Right lobe of liver (tissue), 6 donors: ENCODE measurements at regions not wholly inside any gene's neighbourhood (a gene's known extent, or its start where the extent isn't known, plus 50 kb on each side); places are given as distances from the start of the nearest gene placed in this dataset.
"Not testable (repeated sequence)": the region's sequence is repeated elsewhere in the genome, so short reads cannot be mapped to it uniquely, and the experiment has no call there.

Experiments used
- ATAC-seq, 4 donors: fragments of 200-7000 bp; cut with Tn5 transposase; one replicate each; pipeline ENCODE4 v1.9.1; 2020; ENCODE audit warnings: mild to moderate bottlenecking in 4 of 4, moderate library complexity in 4 of 4
- DNase-seq, 3 donors: peaks; one replicate each; pipeline ENCODE4 v3.0.0-alpha.2; 2020
- H3K27ac ChIP-seq, 3 donors: fragments of 200-600 bp; one replicate each; pipeline ENCODE4 v1.8.0; 2022
- H3K27me3 ChIP-seq, 2 donors: fragments of 200-600 bp; one replicate each; pipeline ENCODE4 v1.8.0; 2022
- H3K36me3 ChIP-seq, 4 donors: fragments of 200-600 bp; sonication (generic) in 1 of 4; one replicate each; pipeline versions ENCODE4 v1.5.1 to v1.8.0; 2017 to 2022; ENCODE audit warnings: control low read depth in 1 of 4
- H3K4me1 ChIP-seq, 4 donors: fragments of 200-600 bp; sonication (generic) in 1 of 4; one replicate each; pipeline versions ENCODE4 v1.5.1 to v1.8.0; 2017 to 2022; ENCODE audit warnings: control low read depth in 1 of 4
- H3K4me3 ChIP-seq, 3 donors: fragments of 200-600 bp; one replicate each; pipeline ENCODE4 v1.8.0; 2022
- H3K9me3 ChIP-seq, 4 donors: fragments of 200-600 bp; sonication (generic) in 1 of 4; one replicate each; pipeline versions ENCODE4 v1.5.1 to v1.8.0; 2017 to 2022; ENCODE audit warnings: control low read depth in 1 of 4
- CTCF ChIP-seq, 4 donors: fragments of 200-600 bp in 3 of 4; fragments of 450-650 bp in 1 of 4; IDR thresholded peaks; one replicate each; pipeline versions ENCODE4 v1.5.1 to v1.8.0; 2016 to 2022; ENCODE audit warnings: antibody characterized with exemption in 4 of 4, mild to moderate bottlenecking in 2 of 4
- POLR2A ChIP-seq: fragments of 450-650 bp; IDR thresholded peaks from one replicate; pipeline ENCODE4 v1.6.1; 2017; ENCODE audit warnings: antibody characterized with exemption, mild to moderate bottlenecking
- WGBS: methylation state at CpG from one replicate; pipeline ENCODE4 v1.1.6; 2018; ENCODE audit warnings: low coverage, low lambda C conversion rate; ENCODE audit not compliant: insufficient coverage; ENCODE audit errors: missing lambda C conversion rate; 5-methylcytosine and 5-hydroxymethylcytosine counted together
- intact Hi-C, 2 donors: fragments of 100-400 bp; cut with DNase I; formaldehyde crosslinking; loops; one replicate each; pipeline versions ENCODE4 v1.11.2 to v1.14.1; 2022
- donor health status: DM: no; HTN: yes; CAD: no.
- donor health status: DM: no; HTN: no; CAD: no.
- donor health status: DM: no; HTN: no; CAD: no.
- donor health status: DM: no; HTN: yes; CAD: no.
- donor health status: DM: no; HTN: yes; CAD: no.

- 40% methylated on average over 1 of the region's 3 CpGs for WGBS
- TF ChIP-seq CTCF (IDR thresholded peaks at IDR 0.05): no peak
- no peak for TF ChIP-seq POLR2A
- H3K27me3 ChIP-seq: no peaks in the 10 kb centered on the region
- ATAC-seq (no peak), DNase-seq (peak in 1 of 3 donors; percentile 37)
- H3K9me3 ChIP-seq: no peaks in the 10 kb centered on the region
- no peak overlapping the region for H3K27ac ChIP-seq
- no peak overlapping the region for H3K4me3 ChIP-seq
- intact Hi-C loops: no loop called here
- H3K36me3 ChIP-seq: no peaks in the 10 kb centered on the region
- H3K4me1 ChIP-seq: no peaks in the 10 kb centered on the region
Measured at GRCh38 chr10:38741226-38741625, 647.1 kb downstream of the ZNF37A start.

- ATAC-seq: not testable (repeated sequence)
Measured at GRCh38 chr10:38744446-38744845, 650.3 kb downstream of the ZNF37A start.

GRCh38 chr10:38746065-38746464, 651.9 kb downstream of the ZNF37A start:
- H3K36me3 ChIP-seq: not testable (repeated sequence)
- WGBS: 29% methylated on average over 1 of the region's 1 CpG

More at GRCh38 chr10:38744446-38744845, 650.3 kb downstream of the ZNF37A start:
- H3K4me1 ChIP-seq, H3K9me3 ChIP-seq, DNase-seq, H3K27ac ChIP-seq, H3K36me3 ChIP-seq, intact Hi-C loops, H3K4me3 ChIP-seq, H3K27me3 ChIP-seq: not testable (repeated sequence)
- WGBS: 44% methylated on average over 1 of the region's 1 CpG

More at GRCh38 chr10:38746065-38746464, 651.9 kb downstream of the ZNF37A start:
- H3K27me3 ChIP-seq, H3K27ac ChIP-seq, ATAC-seq, intact Hi-C loops, DNase-seq, H3K4me3 ChIP-seq, H3K9me3 ChIP-seq, H3K4me1 ChIP-seq: not testable (repeated sequence)
